HepG2 (cell line): ENCODE measurements at regions not wholly inside any gene's neighbourhood (a gene's known extent, or its start where the extent isn't known, plus 50 kb on each side); places are given as distances from the start of the nearest gene placed in this dataset.

ENCODE experiments used
- AKAP8 ChIP-seq: sonication (generic); formaldehyde crosslinking; IDR thresholded peaks from 2 replicates; pipeline ENCODE4 v1.5.1; 2020; ENCODE audit warnings: mild to moderate bottlenecking, missing genetic modification reagents
- NR2F1 ChIP-seq, 2 experiments: fragments of 450-650 bp in 1 of 2; formaldehyde crosslinking in 1 of 2; IDR thresholded peaks; 2 replicates each; pipeline versions ENCODE4 v1.5.0 to v1.6.1; 2016 to 2020; ENCODE audit warnings: mild to moderate bottlenecking in 1 of 2, missing compliant biosample characterization in 1 of 2, missing genetic modification reagents in 1 of 2, moderate library complexity in 1 of 2
- TAF15 ChIP-seq: fragments of 200-400 bp; formaldehyde crosslinking; IDR thresholded peaks from one replicate; pipeline ENCODE4 v1.6.1; 2018; ENCODE audit warnings: mild to moderate bottlenecking, low read depth, low read length; ENCODE audit not compliant: poor library complexity, severe bottlenecking
- ZNF44 ChIP-seq: sonication (generic); formaldehyde crosslinking; IDR thresholded peaks from 2 replicates; pipeline ENCODE4 v1.5.1; 2020; ENCODE audit warnings: mild to moderate bottlenecking, missing genetic modification reagents
- ZNF510 ChIP-seq: sonication (generic); formaldehyde crosslinking; IDR thresholded peaks from 2 replicates; pipeline ENCODE4 v1.4.0; 2020; ENCODE audit warnings: low read depth, mild to moderate bottlenecking, missing genetic modification reagents
- ZNF572 ChIP-seq: sonication (generic); formaldehyde crosslinking; IDR thresholded peaks from 2 replicates; pipeline ENCODE4 v1.5.1; 2020; ENCODE audit warnings: mild to moderate bottlenecking, missing genetic modification reagents
- ZNF83 ChIP-seq: sonication (generic); formaldehyde crosslinking; IDR thresholded peaks from 2 replicates; pipeline ENCODE4 v1.4.0; 2020; ENCODE audit warnings: missing genetic modification reagents, mild to moderate bottlenecking, borderline replicate concordance
- TF ChIP-seq, protein P1 (sequence below): sonication (generic); formaldehyde crosslinking; IDR thresholded peaks from 2 replicates; pipeline ENCODE4 v1.4.0; 2020; ENCODE audit warnings: missing genetic modification reagents
- TF ChIP-seq, protein P2 (sequence below): sonication (generic); formaldehyde crosslinking; IDR thresholded peaks from 2 replicates; pipeline ENCODE4 v1.5.0; 2020; ENCODE audit warnings: mild to moderate bottlenecking, missing genetic modification reagents
- TF ChIP-seq, protein P3 (sequence below): IDR thresholded peaks from 2 replicates; pipeline ENCODE4 v1.6.1; 2016; ENCODE audit warnings: low read depth, missing genetic modification reagents, missing compliant biosample characterization
- TF ChIP-seq, protein P4 (sequence below): sonication (generic); formaldehyde crosslinking; IDR thresholded peaks from 2 replicates; pipeline ENCODE4 v1.4.0; 2020; ENCODE audit warnings: missing genetic modification reagents, low read depth, mild to moderate bottlenecking, borderline replicate concordance
- TF ChIP-seq, protein P5 (sequence below): IDR thresholded peaks from 2 replicates; pipeline ENCODE4 v1.6.1; 2016; ENCODE audit warnings: missing genetic modification reagents, missing compliant biosample characterization

DNA sequence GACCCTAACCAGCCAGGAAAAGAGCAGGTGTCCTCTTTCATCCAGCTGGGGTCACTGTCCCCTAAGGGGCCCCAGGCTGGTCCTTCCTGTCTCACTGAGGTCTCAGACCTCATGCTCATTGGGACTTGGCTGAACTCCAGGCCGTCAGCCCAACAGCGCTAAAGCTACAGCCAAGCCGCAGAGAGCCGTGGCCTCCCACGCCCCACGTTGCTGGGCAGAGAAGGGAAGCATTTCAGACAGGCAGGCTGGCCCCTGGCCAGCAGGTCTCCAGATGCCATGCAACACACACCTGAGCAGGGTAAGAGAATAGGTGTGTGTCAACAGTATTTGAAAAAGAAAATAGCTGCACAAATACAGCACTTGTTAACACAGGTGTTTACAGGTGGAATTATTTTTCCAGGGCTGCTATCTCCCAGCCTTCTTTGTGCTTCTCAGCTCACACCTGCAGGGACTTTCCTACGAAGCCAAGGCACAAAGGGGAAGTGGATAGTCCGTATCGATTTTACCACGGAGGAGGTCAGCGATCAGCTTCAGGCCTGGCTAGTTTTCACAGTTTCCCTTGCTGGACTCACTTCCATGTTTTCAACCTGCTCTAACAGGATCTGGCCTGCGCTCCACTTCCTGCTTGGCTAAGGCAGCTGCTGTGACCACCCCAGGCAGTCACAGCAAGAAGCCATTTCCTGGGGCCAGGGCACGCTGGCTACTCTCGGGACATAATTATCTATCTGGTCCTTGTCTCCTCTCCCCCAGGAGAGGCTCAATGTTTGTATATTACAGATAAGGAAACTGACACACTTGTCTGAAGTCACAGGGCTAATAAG is 156.1 kb upstream of the ID2 start (continued):
- TF ChIP-seq, protein P1, sequence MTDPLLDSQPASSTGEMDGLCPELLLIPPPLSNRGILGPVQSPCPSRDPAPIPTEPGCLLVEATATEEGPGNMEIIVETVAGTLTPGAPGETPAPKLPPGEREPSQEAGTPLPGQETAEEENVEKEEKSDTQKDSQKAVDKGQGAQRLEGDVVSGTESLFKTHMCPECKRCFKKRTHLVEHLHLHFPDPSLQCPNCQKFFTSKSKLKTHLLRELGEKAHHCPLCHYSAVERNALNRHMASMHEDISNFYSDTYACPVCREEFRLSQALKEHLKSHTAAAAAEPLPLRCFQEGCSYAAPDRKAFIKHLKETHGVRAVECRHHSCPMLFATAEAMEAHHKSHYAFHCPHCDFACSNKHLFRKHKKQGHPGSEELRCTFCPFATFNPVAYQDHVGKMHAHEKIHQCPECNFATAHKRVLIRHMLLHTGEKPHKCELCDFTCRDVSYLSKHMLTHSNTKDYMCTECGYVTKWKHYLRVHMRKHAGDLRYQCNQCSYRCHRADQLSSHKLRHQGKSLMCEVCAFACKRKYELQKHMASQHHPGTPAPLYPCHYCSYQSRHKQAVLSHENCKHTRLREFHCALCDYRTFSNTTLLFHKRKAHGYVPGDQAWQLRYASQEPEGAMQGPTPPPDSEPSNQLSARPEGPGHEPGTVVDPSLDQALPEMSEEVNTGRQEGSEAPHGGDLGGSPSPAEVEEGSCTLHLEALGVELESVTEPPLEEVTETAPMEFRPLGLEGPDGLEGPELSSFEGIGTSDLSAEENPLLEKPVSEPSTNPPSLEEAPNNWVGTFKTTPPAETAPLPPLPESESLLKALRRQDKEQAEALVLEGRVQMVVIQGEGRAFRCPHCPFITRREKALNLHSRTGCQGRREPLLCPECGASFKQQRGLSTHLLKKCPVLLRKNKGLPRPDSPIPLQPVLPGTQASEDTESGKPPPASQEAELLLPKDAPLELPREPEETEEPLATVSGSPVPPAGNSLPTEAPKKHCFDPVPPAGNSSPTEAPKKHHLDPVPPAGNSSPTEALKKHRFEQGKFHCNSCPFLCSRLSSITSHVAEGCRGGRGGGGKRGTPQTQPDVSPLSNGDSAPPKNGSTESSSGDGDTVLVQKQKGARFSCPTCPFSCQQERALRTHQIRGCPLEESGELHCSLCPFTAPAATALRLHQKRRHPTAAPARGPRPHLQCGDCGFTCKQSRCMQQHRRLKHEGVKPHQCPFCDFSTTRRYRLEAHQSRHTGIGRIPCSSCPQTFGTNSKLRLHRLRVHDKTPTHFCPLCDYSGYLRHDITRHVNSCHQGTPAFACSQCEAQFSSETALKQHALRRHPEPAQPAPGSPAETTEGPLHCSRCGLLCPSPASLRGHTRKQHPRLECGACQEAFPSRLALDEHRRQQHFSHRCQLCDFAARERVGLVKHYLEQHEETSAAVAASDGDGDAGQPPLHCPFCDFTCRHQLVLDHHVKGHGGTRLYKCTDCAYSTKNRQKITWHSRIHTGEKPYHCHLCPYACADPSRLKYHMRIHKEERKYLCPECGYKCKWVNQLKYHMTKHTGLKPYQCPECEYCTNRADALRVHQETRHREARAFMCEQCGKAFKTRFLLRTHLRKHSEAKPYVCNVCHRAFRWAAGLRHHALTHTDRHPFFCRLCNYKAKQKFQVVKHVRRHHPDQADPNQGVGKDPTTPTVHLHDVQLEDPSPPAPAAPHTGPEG (CRISPR knock-in tag) = no peak
- TF ChIP-seq, protein P2, sequence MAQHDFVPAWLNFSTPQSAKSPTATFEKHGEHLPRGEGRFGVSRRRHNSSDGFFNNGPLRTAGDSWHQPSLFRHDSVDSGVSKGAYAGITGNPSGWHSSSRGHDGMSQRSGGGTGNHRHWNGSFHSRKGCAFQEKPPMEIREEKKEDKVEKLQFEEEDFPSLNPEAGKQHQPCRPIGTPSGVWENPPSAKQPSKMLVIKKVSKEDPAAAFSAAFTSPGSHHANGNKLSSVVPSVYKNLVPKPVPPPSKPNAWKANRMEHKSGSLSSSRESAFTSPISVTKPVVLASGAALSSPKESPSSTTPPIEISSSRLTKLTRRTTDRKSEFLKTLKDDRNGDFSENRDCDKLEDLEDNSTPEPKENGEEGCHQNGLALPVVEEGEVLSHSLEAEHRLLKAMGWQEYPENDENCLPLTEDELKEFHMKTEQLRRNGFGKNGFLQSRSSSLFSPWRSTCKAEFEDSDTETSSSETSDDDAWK (CRISPR knock-in tag) = no peak
- TF ChIP-seq ZNF83 (CRISPR knock-in tag) = peak; percentile 78; the same call in 1 of the 2 replicates
- TF ChIP-seq TAF15 = no peak
- TF ChIP-seq, protein P3, sequence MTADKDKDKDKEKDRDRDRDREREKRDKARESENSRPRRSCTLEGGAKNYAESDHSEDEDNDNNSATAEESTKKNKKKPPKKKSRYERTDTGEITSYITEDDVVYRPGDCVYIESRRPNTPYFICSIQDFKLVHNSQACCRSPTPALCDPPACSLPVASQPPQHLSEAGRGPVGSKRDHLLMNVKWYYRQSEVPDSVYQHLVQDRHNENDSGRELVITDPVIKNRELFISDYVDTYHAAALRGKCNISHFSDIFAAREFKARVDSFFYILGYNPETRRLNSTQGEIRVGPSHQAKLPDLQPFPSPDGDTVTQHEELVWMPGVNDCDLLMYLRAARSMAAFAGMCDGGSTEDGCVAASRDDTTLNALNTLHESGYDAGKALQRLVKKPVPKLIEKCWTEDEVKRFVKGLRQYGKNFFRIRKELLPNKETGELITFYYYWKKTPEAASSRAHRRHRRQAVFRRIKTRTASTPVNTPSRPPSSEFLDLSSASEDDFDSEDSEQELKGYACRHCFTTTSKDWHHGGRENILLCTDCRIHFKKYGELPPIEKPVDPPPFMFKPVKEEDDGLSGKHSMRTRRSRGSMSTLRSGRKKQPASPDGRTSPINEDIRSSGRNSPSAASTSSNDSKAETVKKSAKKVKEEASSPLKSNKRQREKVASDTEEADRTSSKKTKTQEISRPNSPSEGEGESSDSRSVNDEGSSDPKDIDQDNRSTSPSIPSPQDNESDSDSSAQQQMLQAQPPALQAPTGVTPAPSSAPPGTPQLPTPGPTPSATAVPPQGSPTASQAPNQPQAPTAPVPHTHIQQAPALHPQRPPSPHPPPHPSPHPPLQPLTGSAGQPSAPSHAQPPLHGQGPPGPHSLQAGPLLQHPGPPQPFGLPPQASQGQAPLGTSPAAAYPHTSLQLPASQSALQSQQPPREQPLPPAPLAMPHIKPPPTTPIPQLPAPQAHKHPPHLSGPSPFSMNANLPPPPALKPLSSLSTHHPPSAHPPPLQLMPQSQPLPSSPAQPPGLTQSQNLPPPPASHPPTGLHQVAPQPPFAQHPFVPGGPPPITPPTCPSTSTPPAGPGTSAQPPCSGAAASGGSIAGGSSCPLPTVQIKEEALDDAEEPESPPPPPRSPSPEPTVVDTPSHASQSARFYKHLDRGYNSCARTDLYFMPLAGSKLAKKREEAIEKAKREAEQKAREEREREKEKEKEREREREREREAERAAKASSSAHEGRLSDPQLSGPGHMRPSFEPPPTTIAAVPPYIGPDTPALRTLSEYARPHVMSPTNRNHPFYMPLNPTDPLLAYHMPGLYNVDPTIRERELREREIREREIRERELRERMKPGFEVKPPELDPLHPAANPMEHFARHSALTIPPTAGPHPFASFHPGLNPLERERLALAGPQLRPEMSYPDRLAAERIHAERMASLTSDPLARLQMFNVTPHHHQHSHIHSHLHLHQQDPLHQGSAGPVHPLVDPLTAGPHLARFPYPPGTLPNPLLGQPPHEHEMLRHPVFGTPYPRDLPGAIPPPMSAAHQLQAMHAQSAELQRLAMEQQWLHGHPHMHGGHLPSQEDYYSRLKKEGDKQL (CRISPR knock-in tag) = 0 out of 2 replicates have a peak, but pooled peaks have one; percentile 42
- TF ChIP-seq, protein P4, sequence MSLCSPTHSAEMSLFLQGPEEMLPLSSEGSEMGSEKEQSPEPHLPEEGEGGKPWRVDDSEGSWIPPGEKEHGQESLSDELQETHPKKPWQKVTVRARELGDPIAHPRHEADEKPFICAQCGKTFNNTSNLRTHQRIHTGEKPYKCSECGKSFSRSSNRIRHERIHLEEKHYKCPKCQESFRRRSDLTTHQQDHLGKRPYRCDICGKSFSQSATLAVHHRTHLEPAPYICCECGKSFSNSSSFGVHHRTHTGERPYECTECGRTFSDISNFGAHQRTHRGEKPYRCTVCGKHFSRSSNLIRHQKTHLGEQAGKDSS = peak; percentile 89; the same call in 1 of the 2 replicates
- TF ChIP-seq ZNF510 = no peak
- peak; percentile 71; the same call in 1 of the 2 replicates for TF ChIP-seq AKAP8 (CRISPR knock-in tag)
- TF ChIP-seq NR2F1 (CRISPR knock-in tag; IDR thresholded peaks at IDR 0.05) = 0 out of 4 replicates have a peak, but pooled peaks of 1 of the 2 experiments have one; percentile 7
- peak; percentile 74; the same call in 1 of the 2 replicates for TF ChIP-seq ZNF572 (CRISPR knock-in tag)
- peak; percentile 91; the same call in 1 of the 2 replicates for TF ChIP-seq ZNF44 (CRISPR knock-in tag)
- TF ChIP-seq, protein P5, sequence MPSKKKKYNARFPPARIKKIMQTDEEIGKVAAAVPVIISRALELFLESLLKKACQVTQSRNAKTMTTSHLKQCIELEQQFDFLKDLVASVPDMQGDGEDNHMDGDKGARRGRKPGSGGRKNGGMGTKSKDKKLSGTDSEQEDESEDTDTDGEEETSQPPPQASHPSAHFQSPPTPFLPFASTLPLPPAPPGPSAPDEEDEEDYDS (CRISPR knock-in tag) = peak; percentile 37; the same call in 1 of the 2 replicates
